ENCODE measurements at regions not wholly inside any gene's neighbourhood (a gene's known extent, or its start where the extent isn't known, plus 50 kb on each side); places are given as distances from the start of the nearest gene placed in this dataset.

DNA sequence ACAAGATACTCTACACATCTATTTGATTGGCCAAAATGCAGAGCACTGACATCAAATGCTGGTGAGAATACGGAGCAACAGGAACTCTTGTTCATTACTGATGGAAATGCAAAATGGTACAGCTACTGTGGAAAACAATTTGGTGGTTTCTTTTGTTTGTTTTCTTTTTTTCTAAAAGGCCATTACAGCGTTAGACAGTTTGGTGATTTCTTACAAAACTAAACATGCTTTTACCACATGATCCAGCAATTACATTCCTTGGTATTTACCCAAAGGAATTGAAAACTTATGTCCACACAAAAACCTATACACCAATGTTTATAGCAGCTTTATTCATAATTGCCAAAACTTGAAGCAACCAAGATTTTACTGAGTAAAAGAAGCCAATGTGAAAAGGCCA, 66.4 kb upstream of the FBXO28 start:
- TF ChIP-seq, protein P1, sequence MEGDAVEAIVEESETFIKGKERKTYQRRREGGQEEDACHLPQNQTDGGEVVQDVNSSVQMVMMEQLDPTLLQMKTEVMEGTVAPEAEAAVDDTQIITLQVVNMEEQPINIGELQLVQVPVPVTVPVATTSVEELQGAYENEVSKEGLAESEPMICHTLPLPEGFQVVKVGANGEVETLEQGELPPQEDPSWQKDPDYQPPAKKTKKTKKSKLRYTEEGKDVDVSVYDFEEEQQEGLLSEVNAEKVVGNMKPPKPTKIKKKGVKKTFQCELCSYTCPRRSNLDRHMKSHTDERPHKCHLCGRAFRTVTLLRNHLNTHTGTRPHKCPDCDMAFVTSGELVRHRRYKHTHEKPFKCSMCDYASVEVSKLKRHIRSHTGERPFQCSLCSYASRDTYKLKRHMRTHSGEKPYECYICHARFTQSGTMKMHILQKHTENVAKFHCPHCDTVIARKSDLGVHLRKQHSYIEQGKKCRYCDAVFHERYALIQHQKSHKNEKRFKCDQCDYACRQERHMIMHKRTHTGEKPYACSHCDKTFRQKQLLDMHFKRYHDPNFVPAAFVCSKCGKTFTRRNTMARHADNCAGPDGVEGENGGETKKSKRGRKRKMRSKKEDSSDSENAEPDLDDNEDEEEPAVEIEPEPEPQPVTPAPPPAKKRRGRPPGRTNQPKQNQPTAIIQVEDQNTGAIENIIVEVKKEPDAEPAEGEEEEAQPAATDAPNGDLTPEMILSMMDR (conservative IDR thresholded peaks at IDR 0.05; ENCODE audit: low read depth, low read length): no peak
- TF ChIP-seq EZH2 (IDR thresholded peaks at IDR 0.05; ENCODE audit: borderline replicate concordance, low read depth, low read length, poor library complexity, severe bottlenecking): no peak
- intact Hi-C loops (cut with micrococcal nuclease; ENCODE audit: unreplicated experiment): no loop called here
- BruUV-seq (replicated peaks): no TSS peak
- ChIA-PET CTCF (no interaction called here), POLR2A (ENCODE audit: low non-redundant PET) (no interaction called here)
- Histone ChIP-seq H3K9me3 (ENCODE audit: low read depth, low read length, poor library complexity, severe bottlenecking) (no peaks in the 10 kb centered on the region), H3K36me3 (ENCODE audit: insufficient read depth, low read length, poor library complexity, severe bottlenecking) (no peaks in the 10 kb centered on the region), H3K27ac (ENCODE audit: low read depth, low read length, poor library complexity, severe bottlenecking) (no peak overlapping the region), H3K4me1 (ENCODE audit: insufficient read depth, low read length, poor library complexity, severe bottlenecking) (peaks cover 3% of the 10 kb centered on the region), H3K4me3 (ENCODE audit: low read depth, low read length, poor library complexity, severe bottlenecking) (no peak overlapping the region), H3K27me3 (replicated peaks; ENCODE audit: insufficient read depth, low read depth, low read length, poor library complexity) (no peaks in the 10 kb centered on the region)
- DNase-seq (ENCODE audit: low spot score): no peak

DNA sequence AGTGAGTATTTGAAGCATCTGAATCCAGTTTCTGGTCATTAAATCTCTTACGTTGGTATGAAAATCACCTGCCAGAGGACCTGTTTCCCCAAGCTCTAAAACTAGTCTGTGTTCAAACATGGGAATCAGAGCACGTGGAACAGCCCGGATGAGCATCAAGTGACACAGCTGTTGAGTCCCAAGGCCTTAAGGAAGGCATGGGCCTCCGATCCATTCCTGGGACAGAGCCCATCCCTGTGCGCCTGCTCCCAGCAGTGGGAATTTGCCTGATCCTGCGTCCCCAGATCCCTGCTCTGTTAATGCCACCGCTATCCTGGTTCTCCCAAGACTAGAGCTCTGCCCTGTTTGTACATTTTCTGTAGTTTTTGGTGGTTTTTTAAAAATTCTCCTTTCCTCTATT, 68.4 kb upstream of the FBXO28 start:
- POLR2A ChIA-PET (ENCODE audit: low non-redundant PET): no interaction called here
- TF ChIP-seq EZH2 (IDR thresholded peaks at IDR 0.05; ENCODE audit: borderline replicate concordance, low read depth, low read length, poor library complexity, severe bottlenecking): no peak
- TF ChIP-seq, protein P1 (conservative IDR thresholded peaks at IDR 0.05; ENCODE audit: low read depth, low read length): no peak
- Histone ChIP-seq H3K27ac (ENCODE audit: low read depth, low read length, poor library complexity, severe bottlenecking) (no peak overlapping the region), H3K4me3 (ENCODE audit: low read depth, low read length, poor library complexity, severe bottlenecking) (no peak overlapping the region), H3K36me3 (ENCODE audit: insufficient read depth, low read length, poor library complexity, severe bottlenecking) (no peaks in the 10 kb centered on the region), H3K9me3 (ENCODE audit: low read depth, low read length, poor library complexity, severe bottlenecking) (no peaks in the 10 kb centered on the region), H3K4me1 (ENCODE audit: insufficient read depth, low read length, poor library complexity, severe bottlenecking) (peaks cover 13% of the 10 kb centered on the region), H3K27me3 (replicated peaks; ENCODE audit: insufficient read depth, low read depth, low read length, poor library complexity) (no peaks in the 10 kb centered on the region)
- no peak for DNase-seq (ENCODE audit: low spot score)
- CTCF ChIA-PET: no interaction called here
- BruUV-seq (replicated peaks): no TSS peak
- intact Hi-C loops (cut with micrococcal nuclease; ENCODE audit: unreplicated experiment): no loop called here

DNA sequence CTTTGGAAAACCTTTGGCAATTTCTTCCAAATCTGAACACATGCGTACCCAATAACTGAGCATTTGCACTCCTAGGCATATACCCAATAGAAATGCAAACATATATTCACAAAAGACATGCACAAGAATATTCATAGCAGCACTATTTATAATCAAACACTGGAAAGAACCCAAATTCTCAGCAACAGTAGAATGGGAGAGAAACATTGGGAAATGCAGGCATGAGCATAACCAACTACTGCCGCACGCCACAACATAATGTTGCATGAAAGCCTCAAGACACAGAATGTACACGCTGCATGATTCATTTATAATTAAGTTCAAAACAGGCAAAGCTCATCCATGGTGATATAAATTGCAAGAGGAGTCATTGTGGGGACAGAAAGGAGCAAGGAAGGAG, 69.5 kb upstream of the FBXO28 start:
- no TSS peak for BruUV-seq (replicated peaks)
- DNase-seq (ENCODE audit: low spot score): no peak
- Histone ChIP-seq H3K4me3 (ENCODE audit: low read depth, low read length, poor library complexity, severe bottlenecking) (no peak overlapping the region), H3K27ac (ENCODE audit: low read depth, low read length, poor library complexity, severe bottlenecking) (no peak overlapping the region), H3K4me1 (ENCODE audit: insufficient read depth, low read length, poor library complexity, severe bottlenecking) (peaks cover 13% of the 10 kb centered on the region), H3K36me3 (ENCODE audit: insufficient read depth, low read length, poor library complexity, severe bottlenecking) (no peaks in the 10 kb centered on the region), H3K27me3 (replicated peaks; ENCODE audit: insufficient read depth, low read depth, low read length, poor library complexity) (no peaks in the 10 kb centered on the region), H3K9me3 (ENCODE audit: low read depth, low read length, poor library complexity, severe bottlenecking) (no peaks in the 10 kb centered on the region)
- intact Hi-C loops (cut with micrococcal nuclease; ENCODE audit: unreplicated experiment): no loop called here
- ChIA-PET POLR2A (ENCODE audit: low non-redundant PET) (no interaction called here), CTCF (no interaction called here)
- no peak for TF ChIP-seq EZH2 (IDR thresholded peaks at IDR 0.05; ENCODE audit: borderline replicate concordance, low read depth, low read length, poor library complexity, severe bottlenecking)
- TF ChIP-seq, protein P1 (conservative IDR thresholded peaks at IDR 0.05; ENCODE audit: low read depth, low read length): no peak
